ENCODE measurements at regions not wholly inside any gene's neighbourhood (a gene's known extent, or its start where the extent isn't known, plus 50 kb on each side); places are given as distances from the start of the nearest gene placed in this dataset.

- no peaks in the 10 kb centered on the region for H3K27me3 ChIP-seq
- 88% methylated on average over 4 of the region's 4 CpGs for WGBS
- intact Hi-C loops (cut with DNase I) = no loop called here
Measured at GRCh38 chr3:174336784-174337183, 522.4 kb upstream of the NAALADL2 start.

GRCh38 chr3:174337227-174337626, 521.9 kb upstream of the NAALADL2 start:
- no peak for TF ChIP-seq POLR2AphosphoS5 (IDR thresholded peaks at IDR 0.05)
- TF ChIP-seq POLR2A (IDR thresholded peaks at IDR 0.05; ENCODE audit: low read depth) = no peak
- TF ChIP-seq CTCF (IDR thresholded peaks at IDR 0.05) = no peak
- no peak for TF ChIP-seq EP300 (IDR thresholded peaks at IDR 0.05)
- no peak for DNase-seq (ENCODE audit: extremely low spot score)
- H3K36me3 ChIP-seq = no peaks in the 10 kb centered on the region

More at GRCh38 chr3:174336784-174337183, 522.4 kb upstream of the NAALADL2 start:
- H3K4me1 ChIP-seq = no peaks in the 10 kb centered on the region
- no peaks in the 10 kb centered on the region for H3K36me3 ChIP-seq
- H3K9me3 ChIP-seq = no peaks in the 10 kb centered on the region
- H3K4me3 ChIP-seq = no peak overlapping the region
- no peak overlapping the region for H3K27ac ChIP-seq (replicated peaks in 1 of 4)
- no peak for DNase-seq (ENCODE audit: extremely low spot score)
- TF ChIP-seq CTCF (IDR thresholded peaks at IDR 0.05) = no peak
- TF ChIP-seq POLR2AphosphoS5 (IDR thresholded peaks at IDR 0.05) = no peak
- no peak for TF ChIP-seq EP300 (IDR thresholded peaks at IDR 0.05)
- TF ChIP-seq POLR2A (IDR thresholded peaks at IDR 0.05; ENCODE audit: low read depth) = no peak

GRCh38 chr3:174340624-174341587, 518.2 kb upstream of the NAALADL2 start:
- no peaks in the 10 kb centered on the region for H3K4me1 ChIP-seq
- TF ChIP-seq POLR2A (IDR thresholded peaks at IDR 0.05; ENCODE audit: low read depth) = no peak
- no peak for TF ChIP-seq POLR2AphosphoS5 (IDR thresholded peaks at IDR 0.05)
- TF ChIP-seq CTCF (IDR thresholded peaks at IDR 0.05) = no peak
- H3K4me3 ChIP-seq = no peak overlapping the region
- 98% methylated on average over 3 of the region's 3 CpGs for WGBS
- intact Hi-C loops (cut with DNase I) = no loop called here
- no peak for DNase-seq (ENCODE audit: extremely low spot score)
- H3K27me3 ChIP-seq = no peaks in the 10 kb centered on the region
- no peak overlapping the region for H3K27ac ChIP-seq (replicated peaks in 1 of 4)
- H3K36me3 ChIP-seq = no peaks in the 10 kb centered on the region
- no peaks in the 10 kb centered on the region for H3K9me3 ChIP-seq

More at GRCh38 chr3:174337227-174337626, 521.9 kb upstream of the NAALADL2 start:
- H3K4me3 ChIP-seq = no peak overlapping the region
- intact Hi-C loops (cut with DNase I) = no loop called here
- WGBS = 61% methylated on average over 4 of the region's 4 CpGs
- H3K4me1 ChIP-seq = no peaks in the 10 kb centered on the region
- H3K9me3 ChIP-seq = no peaks in the 10 kb centered on the region
- no peaks in the 10 kb centered on the region for H3K27me3 ChIP-seq
- no peak overlapping the region for H3K27ac ChIP-seq (replicated peaks in 1 of 4)

GRCh38 chr3:174342171-174342570, 517.0 kb upstream of the NAALADL2 start:
- no peak overlapping the region for H3K4me3 ChIP-seq
- TF ChIP-seq POLR2A (IDR thresholded peaks at IDR 0.05; ENCODE audit: low read depth) (no peak), CTCF (IDR thresholded peaks at IDR 0.05) (no peak), EP300 (IDR thresholded peaks at IDR 0.05) (no peak), POLR2AphosphoS5 (IDR thresholded peaks at IDR 0.05) (no peak)
- H3K27ac ChIP-seq (replicated peaks in 1 of 4) = no peak overlapping the region
- WGBS = 83% methylated on average over 2 of the region's 2 CpGs
- no peak for DNase-seq (ENCODE audit: extremely low spot score)
- no peaks in the 10 kb centered on the region for H3K36me3 ChIP-seq
- no peaks in the 10 kb centered on the region for H3K9me3 ChIP-seq
- H3K27me3 ChIP-seq = no peaks in the 10 kb centered on the region
- H3K4me1 ChIP-seq = no peaks in the 10 kb centered on the region
- intact Hi-C loops (cut with DNase I) = no loop called here
